HG02885 (cell line): ENCODE measurements at regions not wholly inside any gene's neighbourhood (a gene's known extent, or its start where the extent isn't known, plus 50 kb on each side); places are given as distances from the start of the nearest gene placed in this dataset.

Experiments
- ATAC-seq: cut with Tn5 transposase; IDR thresholded peaks from one replicate; pipeline ENCODE4 v1.9.1; 2021; ENCODE audit warnings: mild to moderate bottlenecking; ENCODE audit not compliant: unreplicated experiment, poor library complexity

DNA sequence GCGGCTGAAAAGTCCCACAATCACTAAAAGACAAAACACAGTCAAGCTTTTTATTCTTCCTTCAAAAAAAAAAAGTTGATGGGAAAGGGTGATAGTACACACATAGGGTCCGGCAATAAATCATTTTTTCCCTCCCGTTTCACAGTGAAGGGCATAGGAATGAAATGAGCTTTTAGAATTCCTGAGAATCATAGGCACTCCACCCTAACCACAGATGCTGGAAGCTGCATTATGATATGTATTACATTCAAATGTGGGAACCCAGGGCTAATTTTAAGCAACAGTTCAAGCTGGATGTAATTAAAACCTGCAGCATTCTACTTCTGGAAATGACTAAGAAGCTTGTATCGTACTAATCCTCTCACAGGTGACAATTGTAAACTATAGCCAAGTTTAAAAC lies 75.7 kb upstream of the KCNJ15 start:
- ATAC-seq, result no peak

DNA sequence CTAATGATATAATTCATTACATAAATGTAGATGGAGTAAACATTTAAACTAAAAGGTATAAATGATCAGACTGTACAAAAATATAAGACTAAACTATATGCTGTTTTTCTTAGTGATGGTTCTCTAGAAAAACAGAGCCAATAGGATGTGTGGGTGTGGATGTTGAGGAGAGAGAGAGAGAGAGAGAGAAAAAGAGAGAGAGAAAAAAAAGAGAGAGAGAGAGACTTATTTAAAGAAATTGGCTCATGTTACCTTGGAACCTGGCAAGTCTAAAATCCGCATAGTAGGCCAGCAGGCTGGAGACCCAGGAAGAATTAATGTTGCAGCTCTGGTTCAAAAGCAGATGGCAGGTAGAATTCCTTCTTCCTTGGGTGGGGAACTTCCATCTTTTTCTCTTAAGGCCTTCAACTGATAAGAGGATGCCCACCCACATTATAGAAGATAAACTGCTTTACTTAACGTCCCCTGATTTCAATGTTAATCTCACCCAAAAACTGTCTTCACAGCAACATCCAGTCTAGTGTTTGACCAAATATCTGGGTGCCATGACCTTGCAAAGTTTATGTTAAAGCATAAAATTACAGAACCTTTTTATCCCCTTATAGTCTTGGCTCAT lies 74.3 kb upstream of the KCNJ15 start:
- ATAC-seq, result no peak

DNA sequence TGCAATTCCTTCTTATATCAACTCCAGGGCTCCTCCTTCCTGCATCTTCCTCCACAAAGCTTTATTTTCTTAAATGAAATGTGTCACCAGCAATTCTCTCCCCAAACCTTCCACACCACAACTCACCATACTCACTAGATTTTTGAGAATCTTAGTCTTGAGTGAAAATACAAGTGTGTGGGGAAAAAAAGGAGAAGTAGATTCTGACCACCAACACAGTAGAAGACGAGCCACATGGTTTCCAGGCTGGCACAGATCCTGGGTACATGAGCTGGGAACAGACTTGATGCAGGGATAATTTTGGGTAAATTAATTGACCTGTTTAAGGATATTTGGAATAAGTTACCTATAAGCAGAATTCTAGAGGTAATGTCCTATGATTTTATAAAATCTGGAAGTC lies 72.8 kb upstream of the KCNJ15 start:
- ATAC-seq, result no peak

DNA sequence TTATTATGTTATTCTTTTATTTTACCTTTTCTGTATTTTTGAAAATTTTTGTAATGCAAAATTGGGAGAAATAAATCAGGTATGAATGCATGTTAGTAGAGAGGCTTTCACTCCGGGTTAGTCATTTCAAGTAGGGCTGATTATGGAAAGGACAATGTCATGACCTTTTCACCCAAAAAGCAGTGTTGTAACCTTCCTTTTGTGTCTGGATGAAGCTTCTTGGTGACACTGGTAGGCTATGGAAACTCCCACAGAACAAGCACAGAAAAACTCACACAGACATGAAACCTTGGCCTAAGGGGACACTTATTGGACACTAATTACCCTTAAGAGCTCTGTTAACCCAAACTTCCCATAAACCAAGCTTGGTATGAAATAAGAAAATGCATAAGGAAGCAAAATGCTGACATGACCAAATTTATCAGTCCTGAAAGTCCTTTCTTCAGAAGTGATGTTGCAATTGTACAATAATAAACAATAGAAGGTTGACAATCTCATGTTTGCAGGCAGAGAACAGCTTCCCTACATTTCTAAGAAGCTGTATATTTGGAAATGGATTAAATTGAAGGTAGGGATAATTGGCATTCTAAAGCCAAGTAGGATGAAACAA lies 70.0 kb upstream of the KCNJ15 start:
- ATAC-seq, result no peak

DNA sequence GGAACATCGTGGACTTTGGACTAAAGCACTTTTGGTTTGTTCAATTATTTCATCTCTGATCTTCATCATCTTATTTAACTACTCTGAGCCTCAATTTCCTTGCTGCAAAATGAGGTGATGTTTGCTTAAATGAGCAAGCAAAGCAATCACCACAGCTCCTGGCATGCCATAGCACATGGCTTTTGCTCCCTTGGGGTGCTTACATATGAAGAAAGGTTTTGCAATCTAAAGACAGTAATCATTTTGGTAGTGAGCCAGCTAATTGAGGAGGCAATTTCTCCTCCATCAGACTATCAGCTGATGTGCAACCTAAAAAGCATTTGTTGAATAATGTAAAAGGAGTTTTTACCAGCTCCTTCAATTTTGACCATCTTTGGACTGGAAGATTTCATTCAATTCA lies 68.8 kb upstream of the KCNJ15 start:
- no peak for ATAC-seq

DNA sequence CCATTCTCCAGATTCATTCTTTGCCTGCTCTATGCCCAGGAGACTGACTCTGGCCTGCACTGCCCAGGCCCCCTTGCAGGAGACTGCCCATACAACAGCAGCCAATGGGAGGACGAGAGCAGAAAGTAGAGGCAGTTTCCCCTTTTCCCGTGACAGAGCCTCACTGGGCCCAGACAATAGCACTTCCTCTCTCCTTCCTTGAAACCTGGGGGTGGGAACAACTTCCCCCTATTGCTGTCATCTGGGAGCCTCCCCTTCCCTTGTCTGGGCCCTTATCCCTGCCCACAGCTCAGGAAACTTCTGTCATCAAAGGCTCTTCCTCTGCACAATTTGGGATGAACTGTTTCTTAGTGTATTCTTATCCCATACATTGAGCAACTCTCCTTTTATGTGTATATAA lies 60.8 kb upstream of the KCNJ15 start:
- ATAC-seq, result no peak

DNA sequence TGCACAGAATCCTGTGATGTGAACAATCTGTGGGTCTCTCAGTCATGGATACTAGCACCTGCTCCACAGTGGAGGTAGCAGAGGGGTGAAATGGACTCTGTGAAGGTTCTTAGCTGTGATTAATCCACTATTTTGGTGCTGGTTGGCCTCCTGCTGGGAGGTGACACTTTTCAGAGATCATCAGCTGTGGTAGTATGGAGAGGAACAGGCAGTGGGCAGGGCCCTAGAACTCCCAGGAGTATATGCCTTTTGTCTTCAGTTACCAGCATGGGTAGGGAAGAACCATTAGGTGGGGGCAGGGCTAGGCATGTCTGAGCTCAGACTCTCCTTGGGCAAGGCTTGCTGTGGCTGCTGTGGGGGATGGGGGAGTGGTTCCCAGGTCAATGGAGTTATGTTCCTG lies 54.0 kb upstream of the KCNJ15 start:
- no peak for ATAC-seq

DNA sequence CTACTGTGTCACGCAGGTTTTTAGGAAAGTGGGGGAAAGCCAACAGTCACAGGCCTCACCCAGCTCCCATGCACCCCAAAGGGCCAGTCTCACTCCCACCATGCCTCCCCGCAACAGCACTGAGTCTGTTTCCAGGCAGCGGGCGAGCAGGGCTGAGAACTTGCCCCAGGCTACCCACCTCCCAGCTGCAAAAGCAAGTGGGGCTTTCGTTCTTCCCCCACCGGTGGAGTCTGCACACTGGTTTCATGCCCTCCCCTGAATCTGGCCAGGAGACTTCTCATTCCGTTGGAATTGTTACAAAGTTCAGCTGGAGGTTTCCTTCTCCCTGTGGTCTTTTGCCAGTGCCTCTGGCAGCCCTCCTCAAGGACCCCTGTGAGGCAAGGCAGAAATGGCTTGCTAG lies 53.6 kb upstream of the KCNJ15 start:
- no peak for ATAC-seq

DNA sequence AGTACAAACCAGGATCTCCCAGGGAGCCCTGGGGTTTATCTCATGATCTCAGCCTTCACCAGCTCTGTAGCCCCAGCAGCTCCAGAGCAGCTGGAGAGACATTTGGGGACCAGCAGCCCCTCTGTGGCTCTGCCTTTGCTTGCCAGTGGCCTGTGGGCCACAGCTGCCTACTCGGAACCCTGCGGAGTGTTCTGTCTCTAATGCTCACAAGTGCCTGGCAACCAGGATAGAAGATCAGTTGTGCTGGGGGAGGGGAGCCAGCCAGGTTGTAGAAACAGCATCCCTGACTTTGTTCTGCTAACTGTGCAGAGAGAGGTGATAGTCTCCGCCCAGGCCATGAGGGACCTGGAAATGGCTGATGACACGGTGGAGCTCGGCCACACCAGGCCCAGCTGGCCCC lies 50.9 kb upstream of the KCNJ15 start:
- ATAC-seq, result no peak

DNA sequence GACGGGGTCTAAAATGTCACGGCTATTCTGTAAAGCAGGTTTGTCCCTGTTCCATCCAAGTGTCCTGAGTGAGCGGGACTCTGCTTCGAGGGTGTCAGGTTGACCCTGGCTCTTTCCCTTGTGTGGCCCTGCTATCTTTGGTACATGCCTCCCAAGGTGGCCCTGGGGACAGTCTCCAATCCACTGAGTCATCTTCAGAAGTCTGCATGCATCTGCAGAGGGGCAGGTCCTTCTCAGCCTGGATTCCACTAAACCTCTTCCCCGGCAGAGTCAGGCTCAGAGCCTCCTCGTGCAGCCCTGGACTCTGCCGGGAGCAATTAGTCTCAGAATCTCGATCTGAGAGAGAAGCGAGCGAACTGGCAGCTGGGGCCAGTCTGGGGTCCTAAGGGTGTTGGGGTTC lies 50.1 kb upstream of the KCNJ15 start:
- no peak for ATAC-seq
